ENCODE measurements at regions not wholly inside any gene's neighbourhood (a gene's known extent, or its start where the extent isn't known, plus 50 kb on each side); places are given as distances from the start of the nearest gene placed in this dataset.

GRCh38 chr17:36829676-36830075 lies 107.6 kb upstream of the LHX1 start:
- Mint-ChIP-seq H3K36me3 (no peaks in the 10 kb centered on the region), H3K27ac (no peak overlapping the region), H3K9me3 (no peaks in the 10 kb centered on the region), H3K4me3 (no peak overlapping the region), H3K27me3 (ENCODE audit: low read depth) (peaks cover 34% of the 10 kb centered on the region), H3K4me1 (peaks cover 3% of the 10 kb centered on the region)
- TF ChIP-seq, protein P1, sequence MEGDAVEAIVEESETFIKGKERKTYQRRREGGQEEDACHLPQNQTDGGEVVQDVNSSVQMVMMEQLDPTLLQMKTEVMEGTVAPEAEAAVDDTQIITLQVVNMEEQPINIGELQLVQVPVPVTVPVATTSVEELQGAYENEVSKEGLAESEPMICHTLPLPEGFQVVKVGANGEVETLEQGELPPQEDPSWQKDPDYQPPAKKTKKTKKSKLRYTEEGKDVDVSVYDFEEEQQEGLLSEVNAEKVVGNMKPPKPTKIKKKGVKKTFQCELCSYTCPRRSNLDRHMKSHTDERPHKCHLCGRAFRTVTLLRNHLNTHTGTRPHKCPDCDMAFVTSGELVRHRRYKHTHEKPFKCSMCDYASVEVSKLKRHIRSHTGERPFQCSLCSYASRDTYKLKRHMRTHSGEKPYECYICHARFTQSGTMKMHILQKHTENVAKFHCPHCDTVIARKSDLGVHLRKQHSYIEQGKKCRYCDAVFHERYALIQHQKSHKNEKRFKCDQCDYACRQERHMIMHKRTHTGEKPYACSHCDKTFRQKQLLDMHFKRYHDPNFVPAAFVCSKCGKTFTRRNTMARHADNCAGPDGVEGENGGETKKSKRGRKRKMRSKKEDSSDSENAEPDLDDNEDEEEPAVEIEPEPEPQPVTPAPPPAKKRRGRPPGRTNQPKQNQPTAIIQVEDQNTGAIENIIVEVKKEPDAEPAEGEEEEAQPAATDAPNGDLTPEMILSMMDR (IDR thresholded peaks at IDR 0.05; ENCODE audit: unreplicated experiment): no peak
- no peak for DNase-seq (ENCODE audit: low spot score in 2 of 2, unreplicated experiment in 2 of 2)

DNA sequence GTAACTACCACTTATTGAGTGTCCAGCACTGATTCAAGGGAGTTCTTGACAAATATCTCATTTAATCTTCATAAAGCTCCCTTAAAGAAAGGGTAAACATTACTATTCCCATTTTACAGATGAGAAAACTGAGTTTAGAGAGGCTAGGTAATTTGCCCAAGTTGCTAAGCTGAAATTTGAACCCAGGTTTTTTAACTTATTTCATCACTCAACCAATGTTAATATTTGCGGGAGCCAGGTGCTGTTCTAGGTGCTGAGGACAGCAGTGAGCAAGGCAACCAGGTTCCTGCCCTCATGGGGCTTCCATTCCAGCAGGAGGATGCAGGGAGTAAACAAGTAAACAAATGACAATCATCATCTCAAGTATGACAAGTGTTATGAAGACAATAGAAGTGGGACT lies 104.0 kb upstream of the LHX1 start:
- no peak for DNase-seq (ENCODE audit: low spot score in 2 of 2, unreplicated experiment in 2 of 2)
- Mint-ChIP-seq H3K27ac (no peak overlapping the region), H3K4me1 (no peaks in the 10 kb centered on the region), H3K9me3 (peaks cover 4% of the 10 kb centered on the region), H3K27me3 (ENCODE audit: low read depth) (peaks cover 23% of the 10 kb centered on the region), H3K4me3 (no peak overlapping the region), H3K36me3 (no peaks in the 10 kb centered on the region)
- TF ChIP-seq, protein P1 (IDR thresholded peaks at IDR 0.05; ENCODE audit: unreplicated experiment): no peak

GRCh38 chr17:36835036-36835435 lies 102.2 kb upstream of the LHX1 start:
- Mint-ChIP-seq H3K27me3 (ENCODE audit: low read depth) (peaks cover 17% of the 10 kb centered on the region), H3K27ac (no peak overlapping the region), H3K36me3 (no peaks in the 10 kb centered on the region), H3K4me3 (no peak overlapping the region), H3K4me1 (no peaks in the 10 kb centered on the region), H3K9me3 (peaks cover 4% of the 10 kb centered on the region)
- DNase-seq (ENCODE audit: low spot score in 2 of 2, unreplicated experiment in 2 of 2): no peak
- TF ChIP-seq, protein P1 (IDR thresholded peaks at IDR 0.05; ENCODE audit: unreplicated experiment): no peak

DNA sequence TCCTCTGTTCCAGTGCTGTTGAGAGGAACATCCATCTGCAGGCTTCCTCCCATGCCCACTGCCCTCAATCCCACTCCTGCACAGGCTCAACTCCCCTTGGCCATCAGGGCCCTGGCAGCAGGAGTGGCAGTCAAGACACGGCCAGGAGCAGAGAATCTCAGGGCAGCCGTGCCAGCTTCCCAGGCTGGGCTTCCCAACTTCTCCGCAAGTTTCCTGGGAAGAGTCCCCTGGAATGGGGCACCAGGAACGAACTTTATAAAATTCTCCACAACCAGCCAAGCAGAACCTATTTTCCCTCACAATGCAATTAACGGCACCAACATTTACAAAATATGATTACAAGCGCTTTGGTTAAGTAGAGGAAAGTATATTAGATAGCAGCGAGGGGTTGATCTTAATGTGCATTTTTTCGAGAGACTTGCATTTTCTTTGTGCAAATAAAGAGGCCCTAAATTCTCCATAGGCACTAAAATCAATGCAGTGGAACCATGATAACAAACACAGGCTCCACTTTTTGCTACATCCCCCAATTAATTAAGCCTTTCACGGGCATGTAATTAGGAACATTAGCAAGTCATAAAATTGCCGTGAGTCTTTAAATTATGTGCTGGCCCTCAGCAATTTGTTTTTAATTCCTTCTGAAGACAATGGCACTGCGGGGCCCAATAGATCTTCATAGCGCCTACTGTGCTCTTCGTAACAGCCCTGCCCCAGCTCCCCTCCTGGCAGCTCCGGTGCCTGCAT lies 99.9 kb upstream of the LHX1 start:
- Mint-ChIP-seq H3K4me1 (peaks cover 4% of the 10 kb centered on the region), H3K36me3 (no peaks in the 10 kb centered on the region), H3K4me3 (no peak overlapping the region), H3K27ac (no peak overlapping the region), H3K27me3 (ENCODE audit: low read depth) (peaks cover 16% of the 10 kb centered on the region), H3K9me3 (peaks cover 14% of the 10 kb centered on the region)
- DNase-seq (ENCODE audit: low spot score in 2 of 2, unreplicated experiment in 2 of 2): no peak
- TF ChIP-seq, protein P1 (IDR thresholded peaks at IDR 0.05; ENCODE audit: unreplicated experiment): no peak

- Mint-ChIP-seq H3K27ac (no peak overlapping the region), H3K4me3 (no peak overlapping the region), H3K27me3 (ENCODE audit: low read depth) (peaks cover 17% of the 10 kb centered on the region), H3K4me1 (peaks cover 9% of the 10 kb centered on the region), H3K36me3 (no peaks in the 10 kb centered on the region), H3K9me3 (peaks cover 14% of the 10 kb centered on the region)
- no peak for DNase-seq (ENCODE audit: low spot score in 2 of 2, unreplicated experiment in 2 of 2)
- TF ChIP-seq, protein P1 (IDR thresholded peaks at IDR 0.05; ENCODE audit: unreplicated experiment): no peak
Measured at GRCh38 chr17:36837939-36838272, 99.4 kb upstream of the LHX1 start.

All from mesothelial cell of epicardium (in vitro differentiated cells).